NCI-H1417 treated with DMSO at 0.1 percent for 48 hours (cell line): ENCODE measurements at regions not wholly inside any gene's neighbourhood (a gene's known extent, or its start where the extent isn't known, plus 50 kb on each side); places are given as distances from the start of the nearest gene placed in this dataset.

Experiments used
- DNase-seq: peaks from one replicate; lab custom pipeline; 2025; lab: John Stamatoyannopoulos, UW

- no peak for DNase-seq
Measured at GRCh38 chr2:223386189-223386588, 216.0 kb downstream of the SCG2 start.

GRCh38 chr2:223386984-223387383 lies 215.2 kb downstream of the SCG2 start:
- DNase-seq, result no peak

- no peak for DNase-seq
Measured at GRCh38 chr2:223389624-223390023, 212.5 kb downstream of the SCG2 start.

GRCh38 chr2:223396993-223397392 lies 205.2 kb downstream of the SCG2 start:
- no peak for DNase-seq

- DNase-seq, result no peak
Measured at GRCh38 chr2:223399357-223399957, 202.7 kb downstream of the SCG2 start.

GRCh38 chr2:223404616-223405015 lies 197.5 kb downstream of the SCG2 start:
- no peak for DNase-seq

- no peak for DNase-seq
Measured at GRCh38 chr2:223414646-223415045, 187.5 kb downstream of the SCG2 start.

- no peak for DNase-seq
Measured at GRCh38 chr2:223415071-223415470, 187.1 kb downstream of the SCG2 start.

GRCh38 chr2:223416815-223417610 lies 185.1 kb downstream of the SCG2 start:
- DNase-seq, result no peak

- DNase-seq, result no peak
Measured at GRCh38 chr2:223418131-223418530, 184.0 kb downstream of the SCG2 start.

- no peak for DNase-seq
Measured at GRCh38 chr2:223418604-223419199, 183.5 kb downstream of the SCG2 start.

GRCh38 chr2:223420048-223420447 lies 182.1 kb downstream of the SCG2 start:
- DNase-seq, result no peak

GRCh38 chr2:223431479-223431878 lies 170.7 kb downstream of the SCG2 start:
- DNase-seq, result no peak

GRCh38 chr2:223433461-223433860 lies 168.7 kb downstream of the SCG2 start:
- DNase-seq, result no peak

GRCh38 chr2:223437788-223438187 lies 164.4 kb downstream of the SCG2 start:
- no peak for DNase-seq

GRCh38 chr2:223439184-223439583 lies 163.0 kb downstream of the SCG2 start:
- DNase-seq, result no peak

GRCh38 chr2:223439786-223440185 lies 162.4 kb downstream of the SCG2 start:
- DNase-seq, result no peak

- DNase-seq, result no peak
Measured at GRCh38 chr2:223442847-223443246, 159.3 kb downstream of the SCG2 start.

- no peak for DNase-seq
Measured at GRCh38 chr2:223450246-223450645, 151.9 kb downstream of the SCG2 start.

GRCh38 chr2:223457301-223457700 lies 144.9 kb downstream of the SCG2 start:
- DNase-seq, result no peak

- DNase-seq, result peak; percentile 32
Measured at GRCh38 chr2:223459328-223459939, 142.7 kb downstream of the SCG2 start.

GRCh38 chr2:223460209-223460608 lies 142.0 kb downstream of the SCG2 start:
- DNase-seq, result peak; percentile 69

- DNase-seq, result peak; percentile 1
Measured at GRCh38 chr2:223460774-223461211, 141.4 kb downstream of the SCG2 start.
